ENCODE measurements at regions not wholly inside any gene's neighbourhood (a gene's known extent, or its start where the extent isn't known, plus 50 kb on each side); places are given as distances from the start of the nearest gene placed in this dataset.
A peak's percentile ranks its signal among the peaks of the same experiment; 100 is the strongest.
"Not testable (repeated sequence)": the region's sequence is repeated elsewhere in the genome, so short reads cannot be mapped to it uniquely, and the experiment has no call there.

- no peak for DNase-seq
These were observed 1072.8 kb downstream of the TMEM121 start for GRCh38 chr14:106599209-106599608.

GRCh38 chr14:106605548-106606448, 1079.4 kb downstream of the TMEM121 start:
- peak; percentile 21 for DNase-seq

GRCh38 chr14:106606936-106607335, 1080.6 kb downstream of the TMEM121 start:
- no peak for DNase-seq

- DNase-seq, result no peak
These were observed 1084.3 kb downstream of the TMEM121 start for GRCh38 chr14:106610691-106611090.

GRCh38 chr14:106613256-106613655, 1086.9 kb downstream of the TMEM121 start:
- DNase-seq, result no peak

GRCh38 chr14:106618471-106618951, 1092.1 kb downstream of the TMEM121 start:
- peak; percentile 1 for DNase-seq

- no peak for DNase-seq
These were observed 1093.2 kb downstream of the TMEM121 start for GRCh38 chr14:106619606-106620005.

- no peak for DNase-seq
These were observed 1094.0 kb downstream of the TMEM121 start for GRCh38 chr14:106620368-106620767.

GRCh38 chr14:106622200-106622745, 1095.9 kb downstream of the TMEM121 start:
- no peak for DNase-seq

- no peak for DNase-seq
These were observed 1098.8 kb downstream of the TMEM121 start for GRCh38 chr14:106625186-106625585.

- DNase-seq, result not testable (repeated sequence)
These were observed 1100.1 kb downstream of the TMEM121 start for GRCh38 chr14:106626469-106626868.

- peak; percentile 6 for DNase-seq
These were observed 1100.7 kb downstream of the TMEM121 start for GRCh38 chr14:106626942-106627588.

- no peak for DNase-seq
These were observed 1105.5 kb downstream of the TMEM121 start for GRCh38 chr14:106631879-106632278.

GRCh38 chr14:106633721-106634120, 1107.3 kb downstream of the TMEM121 start:
- no peak for DNase-seq

GRCh38 chr14:106635569-106635968, 1109.2 kb downstream of the TMEM121 start:
- no peak for DNase-seq

- not testable (repeated sequence) for DNase-seq
These were observed 1112.5 kb downstream of the TMEM121 start for GRCh38 chr14:106638786-106639452.

- no peak for DNase-seq
These were observed 1115.7 kb downstream of the TMEM121 start for GRCh38 chr14:106642090-106642489.

- not testable (repeated sequence) for DNase-seq
These were observed 1116.6 kb downstream of the TMEM121 start for GRCh38 chr14:106642971-106643370.

- not testable (repeated sequence) for DNase-seq
These were observed 1122.5 kb downstream of the TMEM121 start for GRCh38 chr14:106648874-106649273.

GRCh38 chr14:106651016-106651415, 1124.6 kb downstream of the TMEM121 start:
- DNase-seq, result no peak

GRCh38 chr14:106652494-106652893, 1126.1 kb downstream of the TMEM121 start:
- no peak for DNase-seq

GRCh38 chr14:106657460-106657859, 1131.1 kb downstream of the TMEM121 start:
- no peak for DNase-seq

Measured in NCI-H2171 (cell line).